ENCODE measurements at regions not wholly inside any gene's neighbourhood (a gene's known extent, or its start where the extent isn't known, plus 50 kb on each side); places are given as distances from the start of the nearest gene placed in this dataset.
"Not testable (repeated sequence)": the region's sequence is repeated elsewhere in the genome, so short reads cannot be mapped to it uniquely, and the experiment has no call there.

DNA sequence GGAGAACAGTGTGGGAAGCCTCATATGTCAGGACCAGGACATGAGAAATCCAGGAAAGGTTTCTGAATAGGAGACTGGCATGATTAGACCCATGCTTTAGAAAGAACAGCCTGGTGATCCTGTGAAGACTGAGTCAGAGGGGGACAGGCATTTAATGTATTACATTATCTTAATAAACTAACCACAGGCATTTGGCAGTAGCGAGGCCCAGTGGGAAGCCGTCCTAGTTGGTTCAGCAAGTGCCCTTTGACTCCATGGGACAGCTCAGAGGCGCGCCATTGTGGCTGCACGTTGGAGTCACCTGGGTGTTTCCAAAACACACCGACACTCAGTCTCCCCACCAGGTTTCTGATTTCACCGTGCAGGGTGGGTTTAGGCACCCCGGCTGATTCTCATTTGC lies 90.5 kb upstream of the DGKG start:
- H3K36me3 ChIP-seq (ENCODE audit: control insufficient read depth, insufficient read depth, low read length): no peaks in the 10 kb centered on the region
- no peaks in the 10 kb centered on the region for H3K27me3 ChIP-seq (ENCODE audit: control insufficient read depth, insufficient read depth, low read length)
- no peak overlapping the region for H3K4me3 ChIP-seq (ENCODE audit: low read length)
- no peak overlapping the region for H3K9ac ChIP-seq (ENCODE audit: low read length)
- peaks cover 10% of the 10 kb centered on the region for H3K4me1 ChIP-seq (ENCODE audit: control insufficient read depth, insufficient read depth, low read length)
- no peaks in the 10 kb centered on the region for H3K9me3 ChIP-seq (ENCODE audit: control insufficient read depth, low read length)

DNA sequence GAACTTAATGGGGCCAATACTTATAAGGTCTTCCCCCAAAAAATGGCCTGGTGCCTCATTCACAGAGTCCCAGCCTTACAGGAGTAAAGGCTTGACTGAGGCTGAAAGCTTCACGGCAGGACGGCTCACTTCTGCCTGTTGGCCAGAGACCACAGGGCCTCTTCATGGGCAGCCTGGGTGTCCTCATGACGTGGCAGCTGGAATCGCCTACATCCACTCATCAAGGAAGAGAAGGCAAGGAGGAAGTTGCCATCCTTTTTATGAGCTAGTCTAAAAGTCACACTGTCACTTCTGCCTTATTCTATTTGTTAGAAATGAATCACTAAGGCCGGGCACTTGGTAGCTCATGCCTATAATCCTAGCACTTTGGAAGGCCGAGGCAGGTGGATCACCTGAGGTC lies 89.3 kb upstream of the DGKG start:
- H3K9ac ChIP-seq (ENCODE audit: low read length): no peak overlapping the region
- no peaks in the 10 kb centered on the region for H3K27me3 ChIP-seq (ENCODE audit: control insufficient read depth, insufficient read depth, low read length)
- H3K4me1 ChIP-seq (ENCODE audit: control insufficient read depth, insufficient read depth, low read length): peaks cover 10% of the 10 kb centered on the region
- no peaks in the 10 kb centered on the region for H3K9me3 ChIP-seq (ENCODE audit: control insufficient read depth, low read length)
- no peaks in the 10 kb centered on the region for H3K36me3 ChIP-seq (ENCODE audit: control insufficient read depth, insufficient read depth, low read length)
- H3K4me3 ChIP-seq (ENCODE audit: low read length): no peak overlapping the region

- H3K36me3 ChIP-seq (ENCODE audit: control insufficient read depth, insufficient read depth, low read length): no peaks in the 10 kb centered on the region
- H3K4me1 ChIP-seq (ENCODE audit: control insufficient read depth, insufficient read depth, low read length): peaks cover 22% of the 10 kb centered on the region
- H3K9me3 ChIP-seq (ENCODE audit: control insufficient read depth, low read length): no peaks in the 10 kb centered on the region
- H3K4me3 ChIP-seq (ENCODE audit: low read length): no peak overlapping the region
- H3K27me3 ChIP-seq (ENCODE audit: control insufficient read depth, insufficient read depth, low read length): no peaks in the 10 kb centered on the region
- H3K9ac ChIP-seq (ENCODE audit: low read length): no peak overlapping the region
Measured at GRCh38 chr3:186444974-186445373, 82.9 kb upstream of the DGKG start.

DNA sequence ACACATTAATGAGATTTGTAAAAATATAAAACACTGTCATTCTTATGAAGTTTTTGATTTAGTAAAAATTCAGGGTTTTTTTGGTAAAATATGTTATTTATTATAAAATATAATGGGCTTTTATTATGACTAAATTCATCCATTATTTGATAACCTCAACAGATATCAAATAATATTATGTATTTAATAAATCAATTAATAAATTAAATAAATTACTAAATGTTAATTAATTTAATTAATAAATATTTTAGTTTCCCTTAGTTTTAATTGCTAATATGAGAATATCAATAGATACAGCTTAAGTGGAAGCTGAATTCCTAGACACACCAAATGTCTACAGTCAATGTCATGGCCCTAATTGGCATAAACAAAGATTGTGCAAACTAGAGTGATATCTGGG lies 82.3 kb upstream of the DGKG start:
- H3K4me3 ChIP-seq (ENCODE audit: low read length): no peak overlapping the region
- H3K9me3 ChIP-seq (ENCODE audit: control insufficient read depth, low read length): no peaks in the 10 kb centered on the region
- no peaks in the 10 kb centered on the region for H3K36me3 ChIP-seq (ENCODE audit: control insufficient read depth, insufficient read depth, low read length)
- H3K9ac ChIP-seq (ENCODE audit: low read length): no peak overlapping the region
- no peaks in the 10 kb centered on the region for H3K27me3 ChIP-seq (ENCODE audit: control insufficient read depth, insufficient read depth, low read length)
- peaks cover 25% of the 10 kb centered on the region for H3K4me1 ChIP-seq (ENCODE audit: control insufficient read depth, insufficient read depth, low read length)

DNA sequence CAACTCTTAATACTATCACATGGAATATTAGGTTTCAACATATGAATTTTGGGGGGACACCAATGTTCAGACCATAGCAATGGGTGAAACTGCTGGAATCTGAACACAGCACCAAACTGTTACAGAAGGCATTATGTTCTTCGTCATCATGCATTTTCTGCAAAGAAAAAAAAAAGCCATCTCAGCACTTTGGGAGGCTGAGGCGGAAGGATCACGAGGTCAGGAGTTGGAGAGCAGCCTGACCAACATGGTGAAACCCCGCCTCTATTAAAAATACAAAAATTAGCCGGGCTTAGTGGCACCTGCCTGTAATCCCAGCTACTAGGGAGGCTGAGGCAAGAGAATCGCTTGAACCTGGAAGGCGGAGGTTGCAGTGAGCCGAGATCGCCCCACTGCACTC lies 80.9 kb upstream of the DGKG start:
- H3K4me1 ChIP-seq (ENCODE audit: control insufficient read depth, insufficient read depth, low read length): peaks cover 25% of the 10 kb centered on the region
- not testable (repeated sequence) for H3K9me3 ChIP-seq (ENCODE audit: control insufficient read depth, low read length); H3K36me3 ChIP-seq (ENCODE audit: control insufficient read depth, insufficient read depth, low read length); H3K27me3 ChIP-seq (ENCODE audit: control insufficient read depth, insufficient read depth, low read length); H3K9ac ChIP-seq (ENCODE audit: low read length); H3K4me3 ChIP-seq (ENCODE audit: low read length)

DNA sequence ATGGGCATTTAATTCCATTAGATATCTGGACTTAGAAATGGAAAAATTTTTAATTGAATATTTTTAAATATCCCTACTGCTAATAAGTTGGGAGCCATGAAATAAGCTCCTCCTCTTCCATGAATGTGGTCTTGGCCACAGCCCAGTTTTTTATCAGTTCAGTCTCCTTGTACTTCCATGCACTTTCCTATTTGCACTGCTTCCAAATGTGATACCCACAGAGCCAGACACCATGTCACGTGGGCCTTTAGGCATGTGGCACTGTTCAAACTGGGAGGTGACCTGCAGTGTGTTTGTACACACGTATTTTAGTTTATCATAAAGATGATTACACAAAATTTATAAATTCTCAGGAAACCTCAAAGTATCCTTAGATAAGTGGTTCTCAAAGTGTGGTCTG lies 80.1 kb upstream of the DGKG start:
- no peaks in the 10 kb centered on the region for H3K36me3 ChIP-seq (ENCODE audit: control insufficient read depth, insufficient read depth, low read length)
- H3K9ac ChIP-seq (ENCODE audit: low read length): no peak overlapping the region
- no peaks in the 10 kb centered on the region for H3K27me3 ChIP-seq (ENCODE audit: control insufficient read depth, insufficient read depth, low read length)
- no peaks in the 10 kb centered on the region for H3K9me3 ChIP-seq (ENCODE audit: control insufficient read depth, low read length)
- H3K4me1 ChIP-seq (ENCODE audit: control insufficient read depth, insufficient read depth, low read length): peaks cover 25% of the 10 kb centered on the region
- H3K4me3 ChIP-seq (ENCODE audit: low read length): no peak overlapping the region

DNA sequence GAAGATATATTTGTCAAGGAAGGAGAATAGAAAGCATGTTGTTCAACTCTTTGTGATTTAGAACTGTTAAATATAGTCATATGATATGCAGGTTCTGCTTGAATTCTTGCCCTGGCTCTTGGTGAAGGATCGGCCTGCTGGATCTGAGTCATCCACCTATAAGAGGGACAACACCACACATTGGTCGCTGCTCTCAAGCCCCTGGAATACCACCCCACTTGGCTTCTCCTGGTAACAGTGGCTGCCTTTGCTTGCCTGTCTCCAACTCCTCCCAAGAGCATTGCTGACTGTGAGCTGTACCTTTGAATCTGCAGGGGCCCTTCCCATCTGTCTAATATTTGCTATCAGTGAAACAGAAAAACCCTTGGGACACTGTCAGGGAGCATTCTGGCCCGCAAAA lies 78.9 kb upstream of the DGKG start:
- Histone ChIP-seq H3K9ac (ENCODE audit: low read length) (no peak overlapping the region), H3K27me3 (ENCODE audit: control insufficient read depth, insufficient read depth, low read length) (no peaks in the 10 kb centered on the region), H3K36me3 (ENCODE audit: control insufficient read depth, insufficient read depth, low read length) (no peaks in the 10 kb centered on the region), H3K4me1 (ENCODE audit: control insufficient read depth, insufficient read depth, low read length) (peaks cover 25% of the 10 kb centered on the region), H3K4me3 (ENCODE audit: low read length) (no peak overlapping the region), H3K9me3 (ENCODE audit: control insufficient read depth, low read length) (no peaks in the 10 kb centered on the region)

DNA sequence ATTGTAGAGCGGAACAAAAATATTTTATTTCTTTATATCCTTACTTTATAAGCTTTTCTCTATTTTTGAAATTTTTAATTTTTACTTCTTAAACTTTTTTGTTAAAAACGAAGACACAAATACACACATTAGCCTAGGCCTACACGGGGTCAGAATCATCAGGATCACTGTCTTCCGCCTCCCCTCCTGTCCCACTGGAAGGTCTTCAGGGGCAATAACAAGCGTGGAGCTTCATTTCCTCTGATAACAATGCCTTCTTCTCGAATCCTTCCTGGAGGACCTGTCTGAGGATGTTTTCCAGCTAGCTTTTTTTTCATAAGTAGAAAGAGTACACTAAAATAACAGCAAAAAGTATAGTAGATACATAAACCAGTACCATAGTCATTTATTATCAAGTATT lies 77.7 kb upstream of the DGKG start:
- Histone ChIP-seq H3K9me3 (ENCODE audit: control insufficient read depth, low read length) (no peaks in the 10 kb centered on the region), H3K4me1 (ENCODE audit: control insufficient read depth, insufficient read depth, low read length) (peaks cover 25% of the 10 kb centered on the region), H3K4me3 (ENCODE audit: low read length) (no peak overlapping the region), H3K36me3 (ENCODE audit: control insufficient read depth, insufficient read depth, low read length) (no peaks in the 10 kb centered on the region), H3K9ac (ENCODE audit: low read length) (no peak overlapping the region), H3K27me3 (ENCODE audit: control insufficient read depth, insufficient read depth, low read length) (no peaks in the 10 kb centered on the region)

- not testable (repeated sequence) for H3K9me3 ChIP-seq (ENCODE audit: control insufficient read depth, low read length); H3K4me1 ChIP-seq (ENCODE audit: control insufficient read depth, insufficient read depth, low read length); H3K9ac ChIP-seq (ENCODE audit: low read length); H3K4me3 ChIP-seq (ENCODE audit: low read length); H3K36me3 ChIP-seq (ENCODE audit: control insufficient read depth, insufficient read depth, low read length); H3K27me3 ChIP-seq (ENCODE audit: control insufficient read depth, insufficient read depth, low read length)
Measured at GRCh38 chr3:186435332-186435731, 73.3 kb upstream of the DGKG start.

GRCh38 chr3:186432944-186433732 lies 71.1 kb upstream of the DGKG start:
- no peak overlapping the region for H3K4me3 ChIP-seq (ENCODE audit: low read length)
- H3K9me3 ChIP-seq (ENCODE audit: control insufficient read depth, low read length): no peaks in the 10 kb centered on the region
- H3K4me1 ChIP-seq (ENCODE audit: control insufficient read depth, insufficient read depth, low read length): no peaks in the 10 kb centered on the region
- no peak overlapping the region for H3K9ac ChIP-seq (ENCODE audit: low read length)
- no peaks in the 10 kb centered on the region for H3K27me3 ChIP-seq (ENCODE audit: control insufficient read depth, insufficient read depth, low read length)
- H3K36me3 ChIP-seq (ENCODE audit: control insufficient read depth, insufficient read depth, low read length): no peaks in the 10 kb centered on the region

DNA sequence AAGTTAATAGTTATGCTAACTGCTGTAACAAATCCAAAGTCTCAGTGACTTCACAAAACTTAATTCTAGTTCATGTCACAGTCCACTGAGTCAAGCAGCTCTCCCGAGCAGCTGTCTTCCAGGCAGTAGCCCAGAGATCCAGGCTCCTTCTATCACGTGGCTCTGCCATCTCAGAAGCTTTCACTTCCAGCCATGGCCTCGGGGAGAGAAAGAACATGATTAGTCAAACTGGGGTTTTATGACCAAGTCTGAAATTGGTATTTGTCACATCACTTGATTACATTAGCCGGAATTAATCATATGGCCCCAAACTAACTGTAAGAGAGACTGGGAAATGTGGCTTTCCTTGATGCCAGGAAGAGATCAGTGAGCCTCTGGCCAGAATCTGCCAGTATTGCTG lies 70.2 kb upstream of the DGKG start:
- no peak overlapping the region for H3K4me3 ChIP-seq (ENCODE audit: low read length)
- H3K36me3 ChIP-seq (ENCODE audit: control insufficient read depth, insufficient read depth, low read length): no peaks in the 10 kb centered on the region
- H3K9me3 ChIP-seq (ENCODE audit: control insufficient read depth, low read length): no peaks in the 10 kb centered on the region
- no peak overlapping the region for H3K9ac ChIP-seq (ENCODE audit: low read length)
- no peaks in the 10 kb centered on the region for H3K4me1 ChIP-seq (ENCODE audit: control insufficient read depth, insufficient read depth, low read length)
- H3K27me3 ChIP-seq (ENCODE audit: control insufficient read depth, insufficient read depth, low read length): no peaks in the 10 kb centered on the region

- H3K9ac ChIP-seq (ENCODE audit: low read length): no peak overlapping the region
- H3K36me3 ChIP-seq (ENCODE audit: control insufficient read depth, insufficient read depth, low read length): no peaks in the 10 kb centered on the region
- no peaks in the 10 kb centered on the region for H3K9me3 ChIP-seq (ENCODE audit: control insufficient read depth, low read length)
- no peaks in the 10 kb centered on the region for H3K27me3 ChIP-seq (ENCODE audit: control insufficient read depth, insufficient read depth, low read length)
- no peak overlapping the region for H3K4me3 ChIP-seq (ENCODE audit: low read length)
- H3K4me1 ChIP-seq (ENCODE audit: control insufficient read depth, insufficient read depth, low read length): peaks cover 4% of the 10 kb centered on the region
Measured at GRCh38 chr3:186427627-186428281, 65.7 kb upstream of the DGKG start.
